Esophagus muscularis mucosa (tissue), 4 donors: ENCODE measurements at regions not wholly inside any gene's neighbourhood (a gene's known extent, or its start where the extent isn't known, plus 50 kb on each side); places are given as distances from the start of the nearest gene placed in this dataset.

Experiments used
- EP300 ChIP-seq: sonication (generic); formaldehyde crosslinking; IDR thresholded peaks from one replicate; pipeline ENCODE4 v1.6.1; 2017; ENCODE audit warnings: antibody characterized with exemption
- POLR2A ChIP-seq: fragments of 450-650 bp; IDR thresholded peaks from one replicate; pipeline ENCODE4 v1.6.1; 2017; ENCODE audit warnings: antibody characterized with exemption, moderate library complexity, mild to moderate bottlenecking, low read depth
- POLR2AphosphoS5 ChIP-seq, 2 donors: sonication (generic); formaldehyde crosslinking; IDR thresholded peaks; one replicate each; pipeline ENCODE4 v1.6.1; 2017; ENCODE audit warnings: antibody characterized with exemption in 2 of 2
- TF ChIP-seq, protein P1 (sequence below), 3 experiments: fragments of 200-600 bp in 2 of 3; fragments of 450-650 bp in 1 of 3; sonication (generic) in 2 of 3; IDR thresholded peaks; one replicate each; pipeline ENCODE4 v1.5.1; 2017 to 2019; ENCODE audit warnings: antibody characterized with exemption in 3 of 3, mild to moderate bottlenecking in 2 of 3, moderate library complexity in 1 of 3

DNA sequence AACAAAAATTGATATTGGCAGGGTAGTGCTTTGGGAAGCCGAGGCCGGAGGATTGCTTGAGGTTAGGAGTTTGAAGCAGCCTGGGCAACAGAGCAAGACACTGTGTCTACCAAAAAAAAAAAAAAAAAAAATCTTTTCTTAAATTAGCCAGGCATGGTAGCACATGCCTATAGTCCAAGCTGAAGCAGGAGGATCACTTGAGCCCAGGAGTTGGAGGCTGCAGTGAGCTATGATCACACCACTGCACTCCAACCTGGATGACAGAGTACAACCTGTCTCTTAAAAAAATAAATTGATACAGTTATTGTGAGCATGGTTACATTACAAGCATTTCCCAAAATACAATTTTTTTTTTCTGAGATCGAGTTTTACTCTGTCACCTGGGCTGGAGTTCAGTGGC, 59.4 kb upstream of the SVIL start:
- TF ChIP-seq, protein P1, sequence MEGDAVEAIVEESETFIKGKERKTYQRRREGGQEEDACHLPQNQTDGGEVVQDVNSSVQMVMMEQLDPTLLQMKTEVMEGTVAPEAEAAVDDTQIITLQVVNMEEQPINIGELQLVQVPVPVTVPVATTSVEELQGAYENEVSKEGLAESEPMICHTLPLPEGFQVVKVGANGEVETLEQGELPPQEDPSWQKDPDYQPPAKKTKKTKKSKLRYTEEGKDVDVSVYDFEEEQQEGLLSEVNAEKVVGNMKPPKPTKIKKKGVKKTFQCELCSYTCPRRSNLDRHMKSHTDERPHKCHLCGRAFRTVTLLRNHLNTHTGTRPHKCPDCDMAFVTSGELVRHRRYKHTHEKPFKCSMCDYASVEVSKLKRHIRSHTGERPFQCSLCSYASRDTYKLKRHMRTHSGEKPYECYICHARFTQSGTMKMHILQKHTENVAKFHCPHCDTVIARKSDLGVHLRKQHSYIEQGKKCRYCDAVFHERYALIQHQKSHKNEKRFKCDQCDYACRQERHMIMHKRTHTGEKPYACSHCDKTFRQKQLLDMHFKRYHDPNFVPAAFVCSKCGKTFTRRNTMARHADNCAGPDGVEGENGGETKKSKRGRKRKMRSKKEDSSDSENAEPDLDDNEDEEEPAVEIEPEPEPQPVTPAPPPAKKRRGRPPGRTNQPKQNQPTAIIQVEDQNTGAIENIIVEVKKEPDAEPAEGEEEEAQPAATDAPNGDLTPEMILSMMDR (IDR thresholded peaks at IDR 0.05), result no peak
- TF ChIP-seq POLR2AphosphoS5 (IDR thresholded peaks at IDR 0.05) (no peak), EP300 (no peak), POLR2A (no peak)
